GM12878 (cell line): ENCODE measurements at regions not wholly inside any gene's neighbourhood (a gene's known extent, or its start where the extent isn't known, plus 50 kb on each side); places are given as distances from the start of the nearest gene placed in this dataset.

Experiments
- ATAC-seq: fragments of 200-7000 bp; cut with Tn5 transposase; 3 replicates; pipeline ENCODE4 v1.9.1; 2020; ENCODE audit warnings: mild to moderate bottlenecking, moderate library complexity
- BruUV-seq: library from RNA; stranded (reverse); fragments of 400-500 nt; replicated peaks from 2 replicates; lab custom pipeline; 2021; lab: Mats Ljungman, UMichigan
- CTCF ChIA-PET: fragments of 300-600 bp; sonication (Branson Sonifier 250); formaldehyde crosslinking; extraction: SDS; loops from one replicate; lab custom pipeline; 2021; ENCODE audit warnings: inconsistent platforms; lab: Yijun Ruan, JAX
- POLR2A ChIA-PET: fragments of 350-600 bp; formaldehyde crosslinking; extraction: SDS; loops from one replicate; lab custom pipeline; 2021; ENCODE audit warnings: inconsistent platforms; lab: Charles Lee
- RAD21 ChIA-PET: fragments of 300-600 bp; sonication (Branson Sonifier 250); formaldehyde crosslinking; loops from one replicate; lab custom pipeline; 2023; ENCODE audit warnings: antibody characterized with exemption; ENCODE audit not compliant: unreplicated experiment; lab: Charles Lee
- SMC1A ChIA-PET: fragments of 300-600 bp; sonication (Branson Sonifier 250); formaldehyde crosslinking; loops from one replicate; lab custom pipeline; 2023; ENCODE audit not compliant: unreplicated experiment, uncharacterized antibody; lab: Charles Lee
- DNase-seq: peaks from one replicate; pipeline ENCODE4 v3.0.0-alpha.2; 2011; ENCODE audit warnings: low read depth, low spot score
- FAIRE-seq: peaks from 3 replicates; lab custom pipeline; 2011; peaks lifted over from hg19 to GRCh38; lab: Jason Lieb, UNC
- H2AFZ ChIP-seq: 2 replicates; pipeline ENCODE4 v1.6.0; 2011; ENCODE audit warnings: low read depth, low read length, control low read depth; ENCODE audit not compliant: control insufficient read depth
- H3K27ac ChIP-seq: 2 replicates; pipeline ENCODE4 v1.5.1; 2011; ENCODE audit warnings: control low read depth; ENCODE audit not compliant: control insufficient read depth, insufficient read depth
- H3K27me3 ChIP-seq, 2 experiments: replicated peaks in 1 of 2; 2 replicates each; pipeline versions ENCODE4 v1.6.0 to v1.6.1; 2011; ENCODE audit warnings: low read length in 1 of 2; ENCODE audit not compliant: control insufficient read depth in 2 of 2, insufficient read depth in 2 of 2
- H3K36me3 ChIP-seq, 2 experiments: 2 replicates each; pipeline ENCODE4 v1.5.1; 2011; ENCODE audit warnings: low read length in 1 of 2; ENCODE audit not compliant: control insufficient read depth in 2 of 2, insufficient read depth in 2 of 2
- H3K4me1 ChIP-seq: 2 replicates; pipeline ENCODE4 v1.6.1; 2011; ENCODE audit warnings: mild to moderate bottlenecking, low read length, moderate library complexity, mixed read lengths; ENCODE audit not compliant: control insufficient read depth, insufficient read depth
- H3K4me2 ChIP-seq: 2 replicates; pipeline ENCODE4 v1.6.0; 2011; ENCODE audit warnings: control low read depth; ENCODE audit not compliant: control insufficient read depth, insufficient read depth
- H3K4me3 ChIP-seq: fragments of 200-600 bp; sonication (generic); 2 replicates; pipeline ENCODE4 v1.5.1; 2016
- H3K79me2 ChIP-seq: 2 replicates; pipeline ENCODE4 v1.6.0; 2011; ENCODE audit warnings: low read length; ENCODE audit not compliant: control insufficient read depth, insufficient read depth
- H3K9ac ChIP-seq: 2 replicates; pipeline ENCODE4 v1.8.0; 2011; ENCODE audit warnings: low read length, control low read depth, mixed read lengths; ENCODE audit not compliant: control insufficient read depth, insufficient read depth
- H3K9me3 ChIP-seq: replicated peaks from 3 replicates; pipeline ENCODE4 v1.5.1; 2011; ENCODE audit warnings: mild to moderate bottlenecking, low read length; ENCODE audit not compliant: control insufficient read depth, insufficient read depth
- H4K20me1 ChIP-seq: 2 replicates; pipeline ENCODE4 v1.6.0; 2011; ENCODE audit not compliant: control insufficient read depth, insufficient read depth
- BCL11A ChIP-seq: IDR thresholded peaks from 2 replicates; pipeline ENCODE4 v1.6.1; 2011; ENCODE audit warnings: low read depth, low read length
- EED ChIP-seq: sonication (generic); IDR thresholded peaks from 2 replicates; pipeline ENCODE4 v1.6.1; 2016; ENCODE audit warnings: antibody characterized with exemption, low read depth
- HSF1 ChIP-seq: fragments of 150-350 bp; IDR thresholded peaks from 2 replicates; pipeline ENCODE4 v1.6.1; 2014; ENCODE audit warnings: mild to moderate bottlenecking, low read depth, low read length
- IKZF1 ChIP-seq: fragments of 450-650 bp; conservative IDR thresholded peaks from 2 replicates; pipeline ENCODE4 v1.6.1; 2017; ENCODE audit warnings: antibody characterized with exemption, mild to moderate bottlenecking
- JUNB ChIP-seq: IDR thresholded peaks from 2 replicates; pipeline ENCODE4 v1.6.1; 2016; ENCODE audit warnings: antibody characterized with exemption, mild to moderate bottlenecking
- MEF2A ChIP-seq: IDR thresholded peaks from 2 replicates; pipeline ENCODE4 v1.6.1; 2011; ENCODE audit warnings: low read depth, mild to moderate bottlenecking, low read length, moderate library complexity; ENCODE audit not compliant: insufficient read depth
- MTA2 ChIP-seq: fragments of 450-650 bp; IDR thresholded peaks from 2 replicates; pipeline ENCODE4 v1.6.1; 2016; ENCODE audit warnings: low read depth, mild to moderate bottlenecking, moderate library complexity
- MXI1 ChIP-seq: fragments of 150-350 bp; IDR thresholded peaks from 2 replicates; pipeline ENCODE4 v1.6.1; 2011; ENCODE audit warnings: low read depth, mild to moderate bottlenecking, inconsistent platforms, low read length, improper control_type of control experiment
- NR2C1 ChIP-seq: fragments of 450-650 bp; IDR thresholded peaks from 2 replicates; pipeline ENCODE4 v1.6.1; 2017; ENCODE audit warnings: antibody characterized with exemption, mild to moderate bottlenecking, moderate library complexity
- PAX5 ChIP-seq: IDR thresholded peaks from 2 replicates; pipeline ENCODE4 v1.6.1; 2011; ENCODE audit warnings: low read depth, low read length, borderline replicate concordance
- PML ChIP-seq: IDR thresholded peaks from 2 replicates; pipeline ENCODE4 v1.6.1; 2012; ENCODE audit warnings: low read length, inconsistent platforms
- TCF7 ChIP-seq: IDR thresholded peaks from 2 replicates; pipeline ENCODE4 v1.6.1; 2014; ENCODE audit warnings: antibody characterized with exemption, borderline replicate concordance
- ZZZ3 ChIP-seq: IDR thresholded peaks from 2 replicates; pipeline ENCODE4 v1.6.1; 2011; ENCODE audit warnings: low read depth; ENCODE audit not compliant: control insufficient read depth, insufficient read length
- WGBS: methylation state at CpG from one replicate; pipeline ENCODE4 v1.1.6; 2016; ENCODE audit warnings: low lambda C conversion rate; ENCODE audit not compliant: insufficient replicate concordance, insufficient coverage; ENCODE audit errors: missing lambda C conversion rate; 5-methylcytosine and 5-hydroxymethylcytosine counted together
- in situ Hi-C: fragments of 300-500 bp; cut with MboI; formaldehyde crosslinking; loops from 9 replicates; pipeline ENCODE4 v1.14.3; 2018; ENCODE audit warnings: mixed read lengths
- intact Hi-C: fragments of 100-400 bp; cut with micrococcal nuclease; formaldehyde crosslinking; loops from one replicate; pipeline ENCODE4 v1.14.2; 2022; ENCODE audit not compliant: unreplicated experiment
- TF ChIP-seq, protein P1 (sequence below): fragments of 450-650 bp; IDR thresholded peaks from 2 replicates; pipeline ENCODE4 v1.6.1; 2016; ENCODE audit warnings: mild to moderate bottlenecking
- TF ChIP-seq, protein P2 (sequence below): fragments of 450-650 bp; IDR thresholded peaks from 2 replicates; pipeline ENCODE4 v1.6.1; 2018; ENCODE audit warnings: borderline replicate concordance, mild to moderate bottlenecking; ENCODE audit not compliant: partially characterized antibody
- TF ChIP-seq, protein P3 (sequence below): IDR thresholded peaks from 2 replicates; pipeline ENCODE4 v1.6.1; 2011; ENCODE audit warnings: low read depth, mild to moderate bottlenecking, low read length, moderate library complexity, borderline replicate concordance; ENCODE audit errors: extremely low read depth
- TF ChIP-seq, protein P4 (sequence below): IDR thresholded peaks from 2 replicates; pipeline ENCODE4 v1.6.1; 2012; ENCODE audit warnings: low read depth, low read length, improper control_type of control experiment

- WGBS: 0% methylated on average over 2 of the region's 2 CpGs
- BruUV-seq: no TSS peak
- Histone ChIP-seq H3K9me3 (no peaks in the 10 kb centered on the region; the same call in 2 of the 3 replicates), H3K27ac (no peak overlapping the region), H3K79me2 (no peaks in the 10 kb centered on the region), H3K36me3 (no peaks in the 10 kb centered on the region), H3K4me3 (no peak overlapping the region), H4K20me1 (no peaks in the 10 kb centered on the region), H3K4me2 (no peak overlapping the region), H3K4me1 (0 out of 2 replicates have a peak, but pooled peaks cover 3% of the 10 kb centered on the region), H2AFZ (no peak overlapping the region), H3K9ac (no peak overlapping the region), H3K27me3 (no peaks in the 10 kb centered on the region; a peak in 1 of 4 replicates)
- TF ChIP-seq MXI1: no peak
- TF ChIP-seq, protein P1, sequence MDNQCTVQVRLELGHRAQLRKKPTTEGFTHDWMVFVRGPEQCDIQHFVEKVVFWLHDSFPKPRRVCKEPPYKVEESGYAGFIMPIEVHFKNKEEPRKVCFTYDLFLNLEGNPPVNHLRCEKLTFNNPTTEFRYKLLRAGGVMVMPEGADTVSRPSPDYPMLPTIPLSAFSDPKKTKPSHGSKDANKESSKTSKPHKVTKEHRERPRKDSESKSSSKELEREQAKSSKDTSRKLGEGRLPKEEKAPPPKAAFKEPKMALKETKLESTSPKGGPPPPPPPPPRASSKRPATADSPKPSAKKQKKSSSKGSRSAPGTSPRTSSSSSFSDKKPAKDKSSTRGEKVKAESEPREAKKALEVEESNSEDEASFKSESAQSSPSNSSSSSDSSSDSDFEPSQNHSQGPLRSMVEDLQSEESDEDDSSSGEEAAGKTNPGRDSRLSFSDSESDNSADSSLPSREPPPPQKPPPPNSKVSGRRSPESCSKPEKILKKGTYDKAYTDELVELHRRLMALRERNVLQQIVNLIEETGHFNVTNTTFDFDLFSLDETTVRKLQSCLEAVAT: no peak
- no peak for TF ChIP-seq NR2C1
- TF ChIP-seq BCL11A: no peak
- TF ChIP-seq MEF2A: no peak
- TF ChIP-seq, protein P2, sequence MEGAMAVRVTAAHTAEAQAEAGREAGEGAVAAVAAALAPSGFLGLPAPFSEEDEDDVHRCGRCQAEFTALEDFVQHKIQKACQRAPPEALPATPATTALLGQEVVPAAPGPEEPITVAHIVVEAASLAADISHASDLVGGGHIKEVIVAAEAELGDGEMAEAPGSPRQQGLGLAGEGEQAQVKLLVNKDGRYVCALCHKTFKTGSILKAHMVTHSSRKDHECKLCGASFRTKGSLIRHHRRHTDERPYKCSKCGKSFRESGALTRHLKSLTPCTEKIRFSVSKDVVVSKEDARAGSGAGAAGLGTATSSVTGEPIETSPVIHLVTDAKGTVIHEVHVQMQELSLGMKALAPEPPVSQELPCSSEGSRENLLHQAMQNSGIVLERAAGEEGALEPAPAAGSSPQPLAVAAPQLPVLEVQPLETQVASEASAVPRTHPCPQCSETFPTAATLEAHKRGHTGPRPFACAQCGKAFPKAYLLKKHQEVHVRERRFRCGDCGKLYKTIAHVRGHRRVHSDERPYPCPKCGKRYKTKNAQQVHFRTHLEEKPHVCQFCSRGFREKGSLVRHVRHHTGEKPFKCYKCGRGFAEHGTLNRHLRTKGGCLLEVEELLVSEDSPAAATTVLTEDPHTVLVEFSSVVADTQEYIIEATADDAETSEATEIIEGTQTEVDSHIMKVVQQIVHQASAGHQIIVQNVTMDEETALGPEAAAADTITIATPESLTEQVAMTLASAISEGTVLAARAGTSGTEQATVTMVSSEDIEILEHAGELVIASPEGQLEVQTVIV: no peak
- TF ChIP-seq ZZZ3: no peak
- TF ChIP-seq, protein P3, sequence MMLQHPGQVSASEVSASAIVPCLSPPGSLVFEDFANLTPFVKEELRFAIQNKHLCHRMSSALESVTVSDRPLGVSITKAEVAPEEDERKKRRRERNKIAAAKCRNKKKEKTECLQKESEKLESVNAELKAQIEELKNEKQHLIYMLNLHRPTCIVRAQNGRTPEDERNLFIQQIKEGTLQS: no peak
- no peak for TF ChIP-seq PAX5
- TF ChIP-seq PML: no peak
- TF ChIP-seq IKZF1: no peak
- TF ChIP-seq EED: no peak
- TF ChIP-seq, protein P4, sequence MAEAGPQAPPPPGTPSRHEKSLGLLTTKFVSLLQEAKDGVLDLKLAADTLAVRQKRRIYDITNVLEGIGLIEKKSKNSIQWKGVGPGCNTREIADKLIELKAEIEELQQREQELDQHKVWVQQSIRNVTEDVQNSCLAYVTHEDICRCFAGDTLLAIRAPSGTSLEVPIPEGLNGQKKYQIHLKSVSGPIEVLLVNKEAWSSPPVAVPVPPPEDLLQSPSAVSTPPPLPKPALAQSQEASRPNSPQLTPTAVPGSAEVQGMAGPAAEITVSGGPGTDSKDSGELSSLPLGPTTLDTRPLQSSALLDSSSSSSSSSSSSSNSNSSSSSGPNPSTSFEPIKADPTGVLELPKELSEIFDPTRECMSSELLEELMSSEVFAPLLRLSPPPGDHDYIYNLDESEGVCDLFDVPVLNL: no peak
- TF ChIP-seq MTA2: no peak
- no peak for TF ChIP-seq HSF1
- TF ChIP-seq TCF7: no peak
- no peak for TF ChIP-seq JUNB
- ATAC-seq: no peak
- DNase-seq: no peak
- SMC1A ChIA-PET: no interaction called here
- FAIRE-seq: no peak
- in situ Hi-C loops: no loop called here
- RAD21 ChIA-PET: no interaction called here
- CTCF ChIA-PET: no interaction called here
- intact Hi-C loops: no loop called here
- POLR2A ChIA-PET: no interaction called here
These were observed 89.1 kb upstream of the FAM180A start for GRCh38 chr7:135837675-135838074.
